Common myeloid progenitor, CD34-positive (primary cell): ENCODE measurements at regions not wholly inside any gene's neighbourhood (a gene's known extent, or its start where the extent isn't known, plus 50 kb on each side); places are given as distances from the start of the nearest gene placed in this dataset.

Experiments
- CTCF ChIA-PET: fragments of 350-600 bp; sonication (Branson Sonifier 250); formaldehyde crosslinking; loops from one replicate; lab custom pipeline; 2021; ENCODE audit warnings: antibody characterized with exemption; lab: Charles Lee
- POLR2A ChIA-PET: fragments of 350-600 bp; sonication (Branson Sonifier 250); formaldehyde crosslinking; loops from one replicate; lab custom pipeline; 2021; ENCODE audit warnings: antibody characterized with exemption; lab: Charles Lee
- DNase-seq, 3 donors: peaks; one replicate each; pipeline versions ENCODE4 v3.0.0 to v3.0.0-alpha.2; 2013
- H3K27ac ChIP-seq, 2 experiments: 1 replicate in 1 of 2; 2 replicates in 1 of 2; pipeline ENCODE4 v1.7.0; 2013; ENCODE audit warnings: inconsistent platforms in 2 of 2, low read length in 2 of 2, mild to moderate bottlenecking in 2 of 2, low read depth in 1 of 2, moderate library complexity in 1 of 2; ENCODE audit not compliant: severe bottlenecking in 2 of 2, insufficient read depth in 1 of 2, poor library complexity in 1 of 2
- H3K27me3 ChIP-seq, 5 experiments: replicated peaks in 2 of 5; 1 replicate in 3 of 5; 2 replicates in 2 of 5; pipeline versions ENCODE4 v1.6.1 to v1.7.0; 2013; ENCODE audit warnings: low read length in 4 of 5, mild to moderate bottlenecking in 2 of 5, moderate library complexity in 2 of 5, inconsistent platforms in 1 of 5; ENCODE audit not compliant: insufficient read depth in 5 of 5, control insufficient read depth in 4 of 5
- H3K36me3 ChIP-seq, 4 experiments: 1 replicate in 2 of 4; 2 replicates in 2 of 4; pipeline versions ENCODE4 v1.6.1 to v1.7.0; 2013; ENCODE audit warnings: low read length in 3 of 4, control low read depth in 1 of 4, mild to moderate bottlenecking in 1 of 4; ENCODE audit not compliant: control insufficient read depth in 4 of 4, insufficient read depth in 4 of 4
- H3K4me1 ChIP-seq, 4 experiments: 1 replicate in 3 of 4; 2 replicates in 1 of 4; pipeline versions ENCODE4 v1.6.1 to v1.7.1; 2013; ENCODE audit warnings: low read length in 3 of 4, mild to moderate bottlenecking in 3 of 4, control low read depth in 1 of 4, inconsistent platforms in 1 of 4, moderate library complexity in 1 of 4; ENCODE audit not compliant: control insufficient read depth in 4 of 4, insufficient read depth in 4 of 4; ENCODE audit errors: control extremely low read depth in 1 of 4
- H3K4me3 ChIP-seq, 7 experiments: 1 replicate in 4 of 7; 2 replicates in 3 of 7; pipeline versions ENCODE4 v1.5.1 to v1.7.0; 2013; ENCODE audit warnings: mild to moderate bottlenecking in 7 of 7, low read length in 6 of 7, moderate library complexity in 6 of 7, inconsistent platforms in 2 of 7, low read depth in 2 of 7, control low read depth in 1 of 7; ENCODE audit not compliant: insufficient read depth in 4 of 7, control insufficient read depth in 1 of 7; ENCODE audit errors: extremely low read depth in 1 of 7
- H3K9me3 ChIP-seq, 5 experiments: 1 replicate in 4 of 5; 2 replicates in 1 of 5; pipeline versions ENCODE4 v1.6.1 to v1.7.1; 2013; ENCODE audit warnings: low read length in 4 of 5, mild to moderate bottlenecking in 2 of 5, inconsistent platforms in 1 of 5, low read depth in 1 of 5, moderate library complexity in 1 of 5; ENCODE audit not compliant: control insufficient read depth in 4 of 5, insufficient read depth in 2 of 5; ENCODE audit errors: control extremely low read depth in 1 of 5
- WGBS: methylation state at CpG from one replicate; pipeline ENCODE4 v1.1.5; 2013; ENCODE audit not compliant: insufficient coverage; 5-methylcytosine and 5-hydroxymethylcytosine counted together

DNA sequence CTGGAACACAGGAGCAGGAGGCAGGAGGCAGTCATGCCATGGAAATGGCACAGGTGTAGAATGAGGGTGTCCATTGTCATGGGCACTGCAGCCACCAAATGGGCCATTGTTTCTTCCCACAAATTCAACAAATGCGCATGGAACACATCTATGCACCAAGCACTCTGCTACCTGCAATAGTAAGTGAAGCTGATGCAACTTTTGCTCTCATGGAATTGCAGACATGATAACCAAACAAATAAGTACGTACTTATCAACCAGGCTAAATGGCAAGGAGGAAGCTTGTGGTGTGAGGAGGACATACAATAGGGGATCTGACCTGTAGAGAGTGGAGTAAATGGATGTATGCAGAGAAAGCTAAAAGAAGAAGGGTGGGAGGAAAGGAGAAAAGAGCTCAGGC is 116.8 kb downstream of the TRIM36 start:
- no peak for DNase-seq
- ChIA-PET CTCF (no interaction called here), POLR2A (no interaction called here)
- Histone ChIP-seq H3K36me3 (no peaks in the 10 kb centered on the region), H3K27me3 (peaks cover 0 to 1% (median 0%) of the 10 kb centered on the region in 5 experiments), H3K4me1 (no peaks in the 10 kb centered on the region), H3K4me3 (no peak overlapping the region), H3K9me3 (no peaks in the 10 kb centered on the region), H3K27ac (no peak overlapping the region)
- WGBS = 100% methylated on average over 1 of the region's 2 CpGs

DNA sequence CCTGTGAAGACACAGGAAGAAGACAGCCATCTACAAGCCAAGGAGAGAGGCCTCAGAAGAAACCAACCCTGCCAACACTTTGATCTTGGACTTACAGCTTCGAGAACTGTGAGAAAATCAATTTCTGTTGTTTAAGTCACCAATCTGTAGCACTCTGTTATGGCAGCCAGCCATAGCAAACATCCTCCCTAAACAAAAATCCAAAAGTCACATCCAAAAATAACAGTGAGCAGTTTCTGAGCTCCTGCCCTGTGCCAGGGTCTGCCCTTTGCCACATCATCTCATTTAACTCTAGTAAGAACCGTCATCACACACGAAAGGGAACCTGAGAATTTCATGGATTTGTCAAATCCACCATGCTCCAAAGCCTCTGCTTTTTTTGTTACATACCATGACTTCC is 118.8 kb downstream of the TRIM36 start:
- ChIA-PET CTCF (no interaction called here), POLR2A (interaction anchor here (0.6 kb wide), 1 partner anchor 723 kb away, joined by 5 read pairs; no protein-coding TSS in a partner anchor)
- Histone ChIP-seq H3K4me3 (no peak overlapping the region), H3K27me3 (peaks cover 0 to 1% (median 0%) of the 10 kb centered on the region in 5 experiments), H3K36me3 (no peaks in the 10 kb centered on the region), H3K27ac (no peak overlapping the region), H3K9me3 (no peaks in the 10 kb centered on the region), H3K4me1 (no peaks in the 10 kb centered on the region)
- DNase-seq = no peak
- 93% methylated on average over 2 of the region's 3 CpGs for WGBS

DNA sequence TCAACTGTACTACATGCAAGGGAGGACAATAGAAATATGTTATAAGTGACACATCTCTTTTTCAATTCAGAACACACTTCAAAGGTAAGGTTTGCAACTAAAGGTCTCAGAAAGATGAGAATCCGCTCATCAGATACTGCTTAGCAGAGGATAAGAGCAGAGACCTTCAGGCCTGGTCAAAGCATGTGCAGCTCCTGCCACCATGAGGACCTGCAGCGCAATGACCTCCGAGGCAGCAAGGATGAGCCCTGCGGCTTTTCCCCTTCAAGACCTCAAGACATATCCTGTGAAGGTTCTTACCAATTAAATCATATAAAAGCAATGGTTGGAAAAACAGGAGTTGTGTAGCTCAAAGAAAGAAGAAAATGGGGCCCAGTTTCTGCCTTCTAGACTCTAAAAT is 135.8 kb downstream of the TRIM36 start:
- peaks cover 0 to 2% (median 0%) of the 10 kb centered on the region in 5 experiments for H3K27me3 ChIP-seq
- DNase-seq = peak in 2 of 3 donors; percentile 4 to 7

DNA sequence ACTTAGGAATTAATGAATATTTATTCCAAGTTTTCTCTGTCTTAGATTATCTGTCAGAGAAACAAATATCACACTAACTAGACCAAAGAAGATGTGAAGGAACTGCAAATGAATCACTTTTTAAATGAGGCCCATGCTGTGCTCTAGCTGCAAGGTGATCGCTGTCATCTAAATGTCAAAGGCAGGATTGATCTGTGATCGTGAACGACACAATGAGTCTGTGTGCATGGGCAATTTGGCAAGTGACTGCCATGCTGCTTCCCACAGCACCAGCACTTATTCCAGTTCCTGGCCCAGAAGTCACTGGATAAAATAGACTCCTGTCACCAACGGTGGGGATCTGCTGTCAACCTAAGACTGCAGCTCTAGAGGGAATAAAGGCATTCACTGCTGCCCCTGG is 141.2 kb downstream of the TRIM36 start:
- Histone ChIP-seq H3K27me3 (peaks cover 0 to 3% (median 0%) of the 10 kb centered on the region in 5 experiments), H3K27ac (no peak overlapping the region), H3K36me3 (no peaks in the 10 kb centered on the region), H3K9me3 (peaks cover 0 to 3% (median 0%) of the 10 kb centered on the region in 5 experiments), H3K4me1 (no peaks in the 10 kb centered on the region), H3K4me3 (no peak overlapping the region)
- WGBS = 49% methylated on average over 4 of the region's 4 CpGs
- POLR2A ChIA-PET = no interaction called here
- CTCF ChIA-PET = no interaction called here
- no peak for DNase-seq

More for the DNA sequence above, 135.8 kb downstream of the TRIM36 start:
- POLR2A ChIA-PET = no interaction called here
- Histone ChIP-seq H3K9me3 (peaks cover 0 to 7% (median 0%) of the 10 kb centered on the region in 5 experiments), H3K27ac (no peak overlapping the region), H3K4me3 (no peak overlapping the region), H3K36me3 (no peaks in the 10 kb centered on the region), H3K4me1 (no peaks in the 10 kb centered on the region)
- WGBS = 80% methylated on average over 3 of the region's 4 CpGs
- CTCF ChIA-PET = interaction anchor here (1.0 kb wide), 1 partner anchor 15 kb away, joined by 3 read pairs; no protein-coding TSS in a partner anchor

DNA sequence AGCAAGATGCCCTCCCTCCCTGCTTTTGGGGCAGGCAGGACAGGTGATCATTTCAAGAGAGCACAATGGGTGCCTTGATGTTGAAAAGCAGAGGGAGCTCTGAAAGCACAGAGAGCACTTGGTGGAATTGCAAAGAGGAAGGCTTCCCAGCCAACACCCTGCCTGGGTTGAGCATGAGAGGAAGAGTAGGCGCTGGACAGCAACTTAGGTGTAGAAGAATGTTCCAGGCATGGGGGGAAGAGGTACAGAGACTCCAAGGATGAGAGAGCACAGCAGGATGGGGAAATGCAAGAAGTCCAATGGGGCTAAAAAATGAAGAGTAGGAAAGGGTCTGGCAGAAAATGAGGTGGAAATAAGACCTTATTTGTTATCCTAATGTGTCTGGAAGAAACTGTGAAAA is 144.8 kb downstream of the TRIM36 start:
- POLR2A ChIA-PET = no interaction called here
- Histone ChIP-seq H3K4me3 (no peak overlapping the region), H3K4me1 (no peaks in the 10 kb centered on the region), H3K36me3 (no peaks in the 10 kb centered on the region), H3K27ac (no peak overlapping the region), H3K9me3 (no peaks in the 10 kb centered on the region), H3K27me3 (peaks cover 0 to 3% (median 0%) of the 10 kb centered on the region in 5 experiments)
- DNase-seq = no peak
- 80% methylated on average over 1 of the region's 1 CpG for WGBS
- CTCF ChIA-PET = no interaction called here

DNA sequence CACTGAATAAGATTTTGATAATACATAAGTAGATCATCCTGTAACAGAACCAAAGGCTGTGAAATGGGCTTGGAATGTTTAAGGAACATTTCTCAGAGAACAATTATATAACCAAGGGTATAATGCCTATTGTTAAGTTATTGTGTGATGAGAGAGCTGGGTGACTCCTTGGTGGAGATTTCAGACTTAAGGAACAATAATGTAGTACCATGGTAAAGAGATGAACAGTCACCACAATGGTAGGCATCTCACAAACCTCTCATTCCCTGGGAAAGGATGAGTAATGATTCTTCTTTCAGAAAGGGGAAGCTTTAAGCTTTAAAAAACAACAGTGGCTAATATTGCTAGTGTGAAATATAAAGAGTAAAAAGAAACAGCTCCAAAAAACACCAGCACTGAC is 147.4 kb downstream of the TRIM36 start:
- Histone ChIP-seq H3K4me3 (no peak overlapping the region), H3K27me3 (peaks cover 0 to 3% (median 0%) of the 10 kb centered on the region in 5 experiments), H3K36me3 (no peaks in the 10 kb centered on the region), H3K9me3 (no peaks in the 10 kb centered on the region), H3K4me1 (no peaks in the 10 kb centered on the region), H3K27ac (no peak overlapping the region)
- CTCF ChIA-PET = no interaction called here
- DNase-seq = no peak
- POLR2A ChIA-PET = no interaction called here

DNA sequence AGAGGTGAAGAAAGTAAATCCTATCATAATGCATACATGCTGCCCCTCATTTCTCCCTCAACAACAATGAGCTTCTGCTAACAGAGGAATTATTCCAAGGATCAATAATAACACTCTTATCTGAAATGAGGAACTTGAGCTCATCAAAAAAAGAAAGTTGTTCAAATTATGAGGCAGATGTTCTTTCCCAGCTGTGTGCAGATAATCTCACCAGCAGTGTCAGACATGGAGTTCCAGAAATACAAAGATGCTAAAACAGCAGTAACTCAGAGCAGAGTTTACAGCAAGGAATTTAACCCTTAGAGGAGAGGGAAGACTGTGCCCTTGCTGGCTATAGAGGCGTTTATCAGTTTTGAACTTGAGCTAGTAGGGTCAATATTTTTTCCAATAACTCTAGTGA is 153.1 kb downstream of the TRIM36 start:
- ChIA-PET POLR2A (no interaction called here), CTCF (no interaction called here)
- Histone ChIP-seq H3K4me3 (no peak overlapping the region), H3K27me3 (no peaks in the 10 kb centered on the region), H3K27ac (no peak overlapping the region), H3K4me1 (no peaks in the 10 kb centered on the region), H3K36me3 (no peaks in the 10 kb centered on the region), H3K9me3 (peaks cover 0 to 3% (median 0%) of the 10 kb centered on the region in 5 experiments)
- no peak for DNase-seq
- WGBS = 71% methylated on average over 1 of the region's 1 CpG
